Gastroesophageal sphincter (tissue), 4 donors: ENCODE measurements at regions not wholly inside any gene's neighbourhood (a gene's known extent, or its start where the extent isn't known, plus 50 kb on each side); places are given as distances from the start of the nearest gene placed in this dataset.
A peak's percentile ranks its signal among the peaks of the same experiment; 100 is the strongest.

ENCODE experiments used
- ATAC-seq: fragments of 150-250 bp; one replicate; pipeline ENCODE4 v1.9.1; 2016; ENCODE audit warnings: mild to moderate bottlenecking, moderate library complexity
- H3K27ac ChIP-seq, 4 donors: fragments of 200-600 bp; sonication (generic) in 3 of 4; 1 replicate in 3 of 4; 2 replicates in 1 of 4; pipeline ENCODE4 v1.5.1; 2016 to 2019
- H3K27me3 ChIP-seq: fragments of 200-600 bp; sonication (generic); one replicate; pipeline ENCODE4 v1.5.1; 2019
- H3K36me3 ChIP-seq, 2 donors: fragments of 200-600 bp; sonication (generic); one replicate each; pipeline ENCODE4 v1.5.1; 2019; ENCODE audit warnings: control low read depth in 1 of 2
- H3K4me1 ChIP-seq, 3 donors: fragments of 200-600 bp; sonication (generic); 1 replicate in 2 of 3; 2 replicates in 1 of 3; pipeline ENCODE4 v1.5.1; 2016 to 2019; ENCODE audit warnings: control low read depth in 2 of 3
- H3K4me3 ChIP-seq, 2 donors: fragments of 200-600 bp; sonication (generic); one replicate each; pipeline ENCODE4 v1.5.1; 2019; ENCODE audit warnings: mild to moderate bottlenecking in 1 of 2, moderate library complexity in 1 of 2
- H3K9me3 ChIP-seq, 3 donors: fragments of 200-600 bp; sonication (generic); one replicate each; pipeline ENCODE4 v1.5.1; 2017 to 2019; ENCODE audit warnings: control low read depth in 2 of 3
- CTCF ChIP-seq, 4 experiments: fragments of 200-600 bp in 2 of 4; fragments of 450-650 bp in 2 of 4; sonication (generic) in 1 of 4; IDR thresholded peaks; one replicate each; pipeline ENCODE4 v1.5.1; 2017 to 2019; ENCODE audit warnings: antibody characterized with exemption in 4 of 4, mild to moderate bottlenecking in 2 of 4, moderate library complexity in 2 of 4
- EP300 ChIP-seq: sonication (generic); formaldehyde crosslinking; IDR thresholded peaks from one replicate; pipeline ENCODE4 v1.6.1; 2017; ENCODE audit warnings: antibody characterized with exemption, mild to moderate bottlenecking
- POLR2A ChIP-seq, 2 donors: fragments of 450-650 bp; IDR thresholded peaks; one replicate each; pipeline ENCODE4 v1.6.1; 2017; ENCODE audit warnings: antibody characterized with exemption in 2 of 2, mild to moderate bottlenecking in 2 of 2, moderate library complexity in 1 of 2
- POLR2AphosphoS5 ChIP-seq: sonication (generic); formaldehyde crosslinking; IDR thresholded peaks from one replicate; pipeline ENCODE4 v1.6.1; 2017; ENCODE audit warnings: antibody characterized with exemption
- whole genome bisulfite sequencing, 2 donors: methylation state at CpG; one replicate each; pipeline ENCODE4 v1.1.5; 2018; ENCODE audit warnings: low coverage in 1 of 2; 5-methylcytosine and 5-hydroxymethylcytosine counted together

- Histone ChIP-seq H3K27ac (peak overlapping the region in 2 of 4 donors; percentile 0 to 90), H3K27me3 (no peaks in the 10 kb centered on the region), H3K4me3 (no peak overlapping the region), H3K9me3 (no peaks in the 10 kb centered on the region), H3K4me1 (peaks cover 4 to 46% (median 21%) of the 10 kb centered on the region in 3 donors), H3K36me3 (no peaks in the 10 kb centered on the region)
- TF ChIP-seq POLR2A (IDR thresholded peaks at IDR 0.05) = no peak
- no peak for TF ChIP-seq POLR2AphosphoS5
- no peak for TF ChIP-seq EP300
- no peak for TF ChIP-seq CTCF (IDR thresholded peaks at IDR 0.05)
- ATAC-seq = no peak
- WGBS, 2 donors = 100% methylated on average over 2 of the region's 2 CpGs
These were observed 188.3 kb upstream of the AKR1E2 start for GRCh38 chr10:4637657-4638056.

GRCh38 chr10:4635883-4636282 lies 190.1 kb upstream of the AKR1E2 start:
- Histone ChIP-seq H3K4me1 (peaks cover 4 to 29% (median 9%) of the 10 kb centered on the region in 3 donors), H3K4me3 (no peak overlapping the region), H3K36me3 (no peaks in the 10 kb centered on the region), H3K9me3 (no peaks in the 10 kb centered on the region), H3K27me3 (no peaks in the 10 kb centered on the region), H3K27ac (peak overlapping the region; percentile 28 to 68 (median 40))
- WGBS, 2 donors = 60 to 82% methylated on average over 2 of the region's 2 CpGs
- no peak for TF ChIP-seq POLR2AphosphoS5
- no peak for TF ChIP-seq EP300
- no peak for TF ChIP-seq CTCF (IDR thresholded peaks at IDR 0.05)
- no peak for TF ChIP-seq POLR2A (IDR thresholded peaks at IDR 0.05)
- ATAC-seq = no peak

GRCh38 chr10:4635388-4635787 lies 190.6 kb upstream of the AKR1E2 start:
- Histone ChIP-seq H3K4me1 (peaks cover 4 to 24% (median 8%) of the 10 kb centered on the region in 3 donors), H3K9me3 (no peaks in the 10 kb centered on the region), H3K36me3 (no peaks in the 10 kb centered on the region), H3K27ac (peak overlapping the region in 3 of 4 donors; percentile 31 to 68 (median 50)), H3K4me3 (no peak overlapping the region), H3K27me3 (no peaks in the 10 kb centered on the region)
- WGBS, 2 donors = 23 to 52% methylated on average over 5 of the region's 5 CpGs
- ATAC-seq = no peak
- no peak for TF ChIP-seq EP300
- TF ChIP-seq CTCF (IDR thresholded peaks at IDR 0.05) = no peak
- TF ChIP-seq POLR2A (IDR thresholded peaks at IDR 0.05) = no peak
- no peak for TF ChIP-seq POLR2AphosphoS5

GRCh38 chr10:4633776-4634175 lies 192.2 kb upstream of the AKR1E2 start:
- TF ChIP-seq CTCF (IDR thresholded peaks at IDR 0.05) (no peak), EP300 (no peak), POLR2A (IDR thresholded peaks at IDR 0.05) (no peak)
- H3K27ac ChIP-seq = no peak overlapping the region
- ATAC-seq = no peak
- WGBS, 2 donors = 76 to 100% methylated on average over 2 to 8 of the region's 8 CpGs
- H3K27me3 ChIP-seq = no peaks in the 10 kb centered on the region
- H3K9me3 ChIP-seq = no peaks in the 10 kb centered on the region
- H3K4me3 ChIP-seq = no peak overlapping the region
- no peaks in the 10 kb centered on the region for H3K36me3 ChIP-seq
- peaks cover 0 to 11% (median 0%) of the 10 kb centered on the region in 3 donors for H3K4me1 ChIP-seq

GRCh38 chr10:4633186-4633585 lies 192.8 kb upstream of the AKR1E2 start:
- no peaks in the 10 kb centered on the region for H3K27me3 ChIP-seq
- no peak for ATAC-seq
- H3K36me3 ChIP-seq = no peaks in the 10 kb centered on the region
- no peak overlapping the region for H3K27ac ChIP-seq
- H3K4me1 ChIP-seq = peaks cover 0 to 7% (median 0%) of the 10 kb centered on the region in 3 donors
- TF ChIP-seq EP300 (no peak), POLR2A (IDR thresholded peaks at IDR 0.05) (no peak), POLR2AphosphoS5 (no peak), CTCF (IDR thresholded peaks at IDR 0.05) (no peak)
- no peaks in the 10 kb centered on the region for H3K9me3 ChIP-seq
- 85 to 90% methylated on average over 6 to 7 of the region's 8 CpGs for WGBS, 2 donors
- H3K4me3 ChIP-seq = no peak overlapping the region
